Fibroblast of lung (primary cell): ENCODE measurements at regions not wholly inside any gene's neighbourhood (a gene's known extent, or its start where the extent isn't known, plus 50 kb on each side); places are given as distances from the start of the nearest gene placed in this dataset.
"Not testable (repeated sequence)": the region's sequence is repeated elsewhere in the genome, so short reads cannot be mapped to it uniquely, and the experiment has no call there.

Experiments used
- DNase-seq, 2 donors: peaks; one replicate each; pipeline versions ENCODE4 v3.0.0 to v3.0.0-alpha.2; 2010; ENCODE audit warnings: low read depth in 2 of 2
- H2AFZ ChIP-seq: 2 replicates; pipeline ENCODE4 v1.5.1; 2012; ENCODE audit warnings: low read length, control low read depth, inconsistent platforms
- H3K27ac ChIP-seq: 2 replicates; pipeline ENCODE4 v1.5.1; 2011; ENCODE audit warnings: low read length, control low read depth; ENCODE audit not compliant: insufficient read depth
- H3K27me3 ChIP-seq: 2 replicates; pipeline ENCODE4 v1.5.1; 2011; ENCODE audit warnings: mild to moderate bottlenecking, low read length; ENCODE audit not compliant: control insufficient read depth, insufficient read depth
- H3K36me3 ChIP-seq: 2 replicates; pipeline ENCODE4 v1.5.1; 2011; ENCODE audit warnings: low read length; ENCODE audit not compliant: control insufficient read depth, insufficient read depth
- H3K4me1 ChIP-seq: 2 replicates; pipeline ENCODE4 v1.5.1; 2011; ENCODE audit warnings: low read length; ENCODE audit not compliant: control insufficient read depth, insufficient read depth; ENCODE audit errors: extremely low read depth
- H3K4me2 ChIP-seq: 2 replicates; pipeline ENCODE4 v1.5.1; 2011; ENCODE audit warnings: low read length, control low read depth; ENCODE audit not compliant: insufficient read depth; ENCODE audit errors: extremely low read depth
- H3K4me3 ChIP-seq, 4 experiments: fragments of 200-600 bp in 1 of 4; sonication (generic) in 1 of 4; replicated peaks in 1 of 4; 2 replicates each; pipeline ENCODE4 v1.5.1; 2011 to 2016; ENCODE audit warnings: low read length in 4 of 4, low read depth in 3 of 4, mild to moderate bottlenecking in 3 of 4, control low read depth in 2 of 4, inconsistent platforms in 1 of 4, mixed read lengths in 1 of 4; ENCODE audit not compliant: insufficient read depth in 1 of 4; ENCODE audit errors: control extremely low read depth in 1 of 4
- H3K79me2 ChIP-seq: 2 replicates; pipeline ENCODE4 v1.5.1; 2012; ENCODE audit warnings: mild to moderate bottlenecking, low read length, inconsistent platforms; ENCODE audit not compliant: control insufficient read depth, insufficient read depth
- H3K9ac ChIP-seq: 2 replicates; pipeline ENCODE4 v1.5.1; 2011; ENCODE audit warnings: mild to moderate bottlenecking, low read length, control low read depth; ENCODE audit not compliant: insufficient read depth
- H3K9me3 ChIP-seq: 2 replicates; pipeline ENCODE4 v1.5.1; 2012; ENCODE audit warnings: low read depth, low read length; ENCODE audit not compliant: control insufficient read depth, insufficient read depth
- H4K20me1 ChIP-seq: 2 replicates; pipeline ENCODE4 v1.5.1; 2011; ENCODE audit warnings: low read length; ENCODE audit not compliant: control insufficient read depth, insufficient read depth; ENCODE audit errors: extremely low read depth
- CTCF ChIP-seq, 2 donors: IDR thresholded peaks in 1 of 2; conservative IDR thresholded peaks in 1 of 2; 1 replicate in 1 of 2; 2 replicates in 1 of 2; pipeline ENCODE4 v1.5.1; 2011 to 2012; ENCODE audit warnings: low read length in 2 of 2, control low read depth in 1 of 2, inconsistent platforms in 1 of 2, low read depth in 1 of 2, mild to moderate bottlenecking in 1 of 2
- EZH2 ChIP-seq: IDR thresholded peaks from 2 replicates; pipeline ENCODE4 v1.5.1; 2012; ENCODE audit warnings: low read length, control low read depth, mild to moderate bottlenecking; ENCODE audit errors: missing control alignments

- Histone ChIP-seq H3K27me3 (no peaks in the 10 kb centered on the region), H3K36me3 (no peaks in the 10 kb centered on the region), H3K4me3 (no peak overlapping the region), H3K4me2 (no peak overlapping the region), H3K9ac (no peak overlapping the region), H3K27ac (no peak overlapping the region), H3K79me2 (no peaks in the 10 kb centered on the region), H4K20me1 (no peaks in the 10 kb centered on the region), H3K9me3 (no peaks in the 10 kb centered on the region), H3K4me1 (no peaks in the 10 kb centered on the region), H2AFZ (no peak overlapping the region)
- DNase-seq, result peak; percentile 1 to 36
- TF ChIP-seq CTCF (conservative IDR thresholded peaks at IDR 0.05 in 1 of 2, IDR thresholded peaks at IDR 0.05 in 1 of 2; ENCODE audit: low read depth in 1 of 2, low read length in 2 of 2), result peak; percentile 20 to 65
- TF ChIP-seq EZH2, result no peak
Observed at GRCh38 chr4:60463857-60464502, 736.1 kb upstream of the ADGRL3 start.

DNA sequence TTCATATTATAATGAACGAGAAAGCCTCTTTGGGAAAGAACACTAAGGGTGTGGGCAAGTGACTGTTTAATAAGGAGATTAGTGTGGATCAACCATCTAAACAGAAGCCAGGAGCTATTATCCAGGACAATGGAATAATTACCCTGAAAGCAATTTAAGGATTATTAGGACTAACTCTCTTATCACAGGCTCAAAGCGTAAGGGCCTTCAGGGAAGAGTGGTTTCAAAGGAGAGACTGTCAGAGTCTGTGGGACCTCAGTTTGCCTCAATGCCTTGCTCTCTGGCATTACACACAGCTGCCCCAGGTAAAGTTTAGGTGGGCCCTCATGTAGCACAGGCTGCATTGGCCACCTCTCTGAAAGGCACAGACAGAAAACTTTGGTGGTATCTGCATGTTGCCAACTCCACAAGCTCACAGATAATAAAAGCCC is 717.2 kb upstream of the ADGRL3 start:
- no peaks in the 10 kb centered on the region for H3K79me2 ChIP-seq
- no peaks in the 10 kb centered on the region for H3K27me3 ChIP-seq
- H3K4me3 ChIP-seq, result no peak overlapping the region
- H3K9ac ChIP-seq, result no peak overlapping the region
- TF ChIP-seq EZH2 (no peak), CTCF (conservative IDR thresholded peaks at IDR 0.05 in 1 of 2, IDR thresholded peaks at IDR 0.05 in 1 of 2; ENCODE audit: low read depth in 1 of 2, low read length in 2 of 2) (no peak)
- no peaks in the 10 kb centered on the region for H4K20me1 ChIP-seq
- no peak overlapping the region for H3K27ac ChIP-seq
- no peak overlapping the region for H2AFZ ChIP-seq
- no peak overlapping the region for H3K4me2 ChIP-seq
- H3K9me3 ChIP-seq, result no peaks in the 10 kb centered on the region
- no peaks in the 10 kb centered on the region for H3K4me1 ChIP-seq
- DNase-seq, result no peak
- no peaks in the 10 kb centered on the region for H3K36me3 ChIP-seq

DNA sequence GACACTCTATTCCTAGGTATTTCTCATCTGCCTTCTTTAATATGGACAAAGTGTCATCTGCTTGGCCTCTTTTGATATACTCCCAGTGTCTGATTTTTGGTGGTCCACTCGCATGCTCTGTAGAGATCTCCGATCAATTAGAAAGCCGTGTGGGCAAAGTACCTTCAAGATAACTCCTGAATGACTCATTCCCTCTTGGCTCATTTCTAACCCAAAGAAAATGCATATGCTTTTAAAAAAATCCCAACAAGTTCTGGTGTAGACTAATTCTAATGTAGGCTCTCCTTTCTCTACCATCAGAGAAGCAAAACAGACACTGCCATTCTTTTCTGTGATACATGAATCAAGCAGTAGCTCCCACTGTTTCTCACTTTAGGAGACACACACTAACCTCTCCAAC is 714.9 kb upstream of the ADGRL3 start:
- Histone ChIP-seq H3K9ac (no peak overlapping the region), H3K4me3 (no peak overlapping the region), H3K27ac (no peak overlapping the region), H3K9me3 (no peaks in the 10 kb centered on the region), H2AFZ (no peak overlapping the region), H3K4me2 (no peak overlapping the region), H4K20me1 (no peaks in the 10 kb centered on the region), H3K27me3 (no peaks in the 10 kb centered on the region), H3K79me2 (no peaks in the 10 kb centered on the region), H3K4me1 (no peaks in the 10 kb centered on the region), H3K36me3 (no peaks in the 10 kb centered on the region)
- TF ChIP-seq CTCF (conservative IDR thresholded peaks at IDR 0.05 in 1 of 2, IDR thresholded peaks at IDR 0.05 in 1 of 2; ENCODE audit: low read depth in 1 of 2, low read length in 2 of 2), result no peak
- no peak for TF ChIP-seq EZH2
- DNase-seq, result no peak

GRCh38 chr4:60487118-60487761 is 712.9 kb upstream of the ADGRL3 start:
- not testable (repeated sequence) for DNase-seq

More at GRCh38 chr4:60487118-60487761, 712.9 kb upstream of the ADGRL3 start:
- H2AFZ ChIP-seq, H3K9ac ChIP-seq, H3K4me1 ChIP-seq, H3K79me2 ChIP-seq, H4K20me1 ChIP-seq, H3K27me3 ChIP-seq, H3K4me2 ChIP-seq, H3K9me3 ChIP-seq, H3K36me3 ChIP-seq, H3K27ac ChIP-seq, H3K4me3 ChIP-seq: not testable (repeated sequence)
